Myocyte (in vitro differentiated cells): ENCODE measurements at regions not wholly inside any gene's neighbourhood (a gene's known extent, or its start where the extent isn't known, plus 50 kb on each side); places are given as distances from the start of the nearest gene placed in this dataset.
A peak's percentile ranks its signal among the peaks of the same experiment; 100 is the strongest.
"Not testable (repeated sequence)": the region's sequence is repeated elsewhere in the genome, so short reads cannot be mapped to it uniquely, and the experiment has no call there.

ENCODE experiments used
- DNase-seq: peaks from one replicate; pipeline ENCODE4 v3.0.0-alpha.2; 2012; ENCODE audit warnings: low read depth

DNA sequence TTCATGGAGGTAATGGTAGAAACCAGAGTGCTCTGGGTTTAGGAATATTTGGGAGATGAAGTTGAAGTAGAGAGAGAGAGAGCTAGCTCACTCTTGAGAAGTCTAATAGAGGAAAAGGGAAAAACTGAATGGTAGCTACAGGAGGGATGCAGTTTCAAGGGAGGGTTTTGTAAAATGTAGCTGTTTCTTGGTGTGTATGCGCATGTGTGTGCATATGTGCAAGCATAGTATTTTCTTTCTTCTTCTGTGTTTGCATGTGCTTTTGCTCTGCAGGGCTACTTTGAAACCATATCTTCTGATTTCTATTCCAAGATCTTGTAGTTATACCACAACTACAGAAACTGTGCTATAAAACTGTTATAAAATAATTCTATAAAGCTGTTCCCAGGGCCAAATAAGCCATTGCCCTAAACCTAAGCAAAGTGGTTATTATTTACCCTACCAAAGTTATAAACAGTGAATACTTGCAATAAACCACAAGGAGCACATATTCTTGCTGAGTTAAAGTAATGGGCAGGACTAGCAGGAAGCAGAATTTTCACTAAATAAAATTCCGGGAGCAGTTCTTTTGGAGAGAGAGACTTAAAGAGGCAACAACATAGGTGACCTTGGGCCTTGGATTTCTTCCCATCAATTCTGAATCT lies 145.3 kb upstream of the ZNF521 start:
- DNase-seq: no peak

DNA sequence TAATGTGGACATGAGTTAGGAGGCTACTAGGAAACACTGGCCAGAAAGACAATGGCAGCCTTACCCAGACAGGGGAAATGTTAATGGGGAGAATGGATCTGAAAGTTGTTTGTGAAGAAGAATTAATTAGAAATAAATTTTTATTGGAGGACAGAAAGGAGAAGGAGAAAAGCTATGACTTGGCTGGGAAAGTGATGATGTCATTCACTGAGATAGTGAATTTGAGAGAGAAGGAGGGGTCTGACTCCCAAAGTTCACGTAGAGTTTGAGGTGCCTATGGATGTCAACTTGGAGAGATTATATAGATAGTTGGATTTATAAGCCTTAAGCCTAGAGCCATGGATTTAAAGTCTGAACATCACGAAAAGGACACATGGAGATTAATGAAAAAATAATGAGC lies 144.6 kb upstream of the ZNF521 start:
- no peak for DNase-seq

DNA sequence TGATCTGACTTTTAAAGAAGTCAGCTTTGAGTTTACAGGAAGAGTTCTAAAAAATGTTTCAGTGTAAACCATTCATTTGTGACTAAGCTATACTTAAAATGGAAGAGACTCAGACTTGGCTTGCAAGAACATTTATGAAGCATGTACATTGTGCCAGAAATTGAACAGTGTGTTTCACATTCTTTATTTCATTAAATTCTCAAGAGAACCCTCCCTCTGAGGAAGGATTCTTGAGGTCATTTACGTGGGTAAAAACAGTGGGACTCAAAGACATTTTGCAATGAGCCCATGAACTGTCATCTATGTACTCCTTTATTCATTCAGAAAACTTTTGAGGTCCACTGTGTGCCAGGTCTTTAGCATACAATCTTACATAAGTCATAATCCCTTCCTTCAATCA lies 143.6 kb upstream of the ZNF521 start:
- DNase-seq: no peak

DNA sequence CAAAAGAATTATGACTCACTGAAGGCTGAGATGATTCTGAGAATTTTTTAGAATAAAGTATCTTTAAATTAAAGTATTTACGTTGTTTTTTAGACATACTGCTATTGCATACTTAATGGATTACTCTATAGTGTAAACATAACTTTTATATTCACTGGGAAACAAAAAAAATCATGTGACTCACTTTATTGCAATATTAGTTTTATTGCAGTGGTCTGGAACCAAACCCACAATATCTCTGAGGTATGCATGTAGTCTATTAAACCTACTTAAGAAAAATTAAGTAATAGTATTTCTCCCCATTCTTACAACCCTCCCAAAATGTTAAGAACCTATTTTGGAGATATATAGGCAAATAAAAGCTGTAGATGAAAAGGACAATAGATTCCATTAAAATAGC lies 142.9 kb upstream of the ZNF521 start:
- no peak for DNase-seq

DNA sequence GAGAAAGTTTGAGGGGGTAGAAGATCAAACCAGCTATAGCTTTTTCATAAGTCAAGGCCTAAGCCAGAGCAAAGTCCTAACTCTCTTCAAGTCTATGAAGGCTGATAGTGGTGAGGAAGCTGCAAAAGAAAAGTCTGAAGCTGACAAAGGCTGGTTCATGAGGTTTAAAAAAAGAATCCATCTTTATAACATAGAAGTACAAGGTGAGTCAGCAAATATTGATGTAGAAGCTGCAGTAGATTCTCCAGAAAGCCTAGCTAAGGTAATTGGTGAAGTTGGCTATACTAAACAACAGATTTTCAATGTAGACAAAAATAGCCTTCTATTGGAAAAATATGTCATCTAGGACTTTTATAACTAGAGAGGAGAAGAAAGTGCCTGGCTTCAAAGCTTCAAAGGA lies 141.4 kb upstream of the ZNF521 start:
- DNase-seq: no peak

DNA sequence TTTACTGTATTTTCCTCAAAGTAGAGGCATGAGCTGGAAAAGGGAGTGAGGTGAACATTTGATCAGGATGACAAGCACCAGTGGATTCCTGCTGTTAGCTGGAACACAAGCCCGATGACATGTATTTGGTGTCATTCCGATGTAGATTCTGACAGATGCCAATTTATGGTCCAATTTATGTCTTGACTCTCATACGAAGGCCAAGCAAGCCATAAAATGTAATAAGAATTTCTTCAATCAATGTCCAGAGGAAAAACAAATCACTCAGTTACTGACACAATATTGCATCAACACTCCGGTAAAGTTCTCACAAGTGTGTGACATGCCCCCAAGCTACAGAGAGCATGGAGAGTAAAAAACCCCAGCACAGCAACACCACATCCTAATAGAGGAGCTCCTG lies 138.3 kb upstream of the ZNF521 start:
- no peak for DNase-seq

DNA sequence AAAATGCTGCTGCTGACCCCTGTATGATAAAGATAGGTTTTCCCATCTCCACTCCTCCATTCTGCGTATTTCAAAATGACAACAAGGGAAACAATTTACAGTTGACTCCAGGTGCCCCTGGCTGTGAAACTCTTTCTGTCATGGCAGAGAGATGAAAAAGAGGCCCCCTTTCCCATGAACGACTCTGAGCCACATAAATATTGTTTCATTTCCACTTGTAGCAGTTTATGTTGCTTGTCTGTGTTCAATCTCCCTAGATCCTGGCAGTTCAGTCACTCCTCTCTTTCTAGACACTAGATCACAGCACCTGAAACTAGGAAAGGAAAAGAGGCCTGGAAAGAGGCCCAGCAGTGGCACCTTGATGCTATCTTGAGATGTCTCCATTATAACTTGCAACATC lies 121.0 kb upstream of the ZNF521 start:
- no peak for DNase-seq

DNA sequence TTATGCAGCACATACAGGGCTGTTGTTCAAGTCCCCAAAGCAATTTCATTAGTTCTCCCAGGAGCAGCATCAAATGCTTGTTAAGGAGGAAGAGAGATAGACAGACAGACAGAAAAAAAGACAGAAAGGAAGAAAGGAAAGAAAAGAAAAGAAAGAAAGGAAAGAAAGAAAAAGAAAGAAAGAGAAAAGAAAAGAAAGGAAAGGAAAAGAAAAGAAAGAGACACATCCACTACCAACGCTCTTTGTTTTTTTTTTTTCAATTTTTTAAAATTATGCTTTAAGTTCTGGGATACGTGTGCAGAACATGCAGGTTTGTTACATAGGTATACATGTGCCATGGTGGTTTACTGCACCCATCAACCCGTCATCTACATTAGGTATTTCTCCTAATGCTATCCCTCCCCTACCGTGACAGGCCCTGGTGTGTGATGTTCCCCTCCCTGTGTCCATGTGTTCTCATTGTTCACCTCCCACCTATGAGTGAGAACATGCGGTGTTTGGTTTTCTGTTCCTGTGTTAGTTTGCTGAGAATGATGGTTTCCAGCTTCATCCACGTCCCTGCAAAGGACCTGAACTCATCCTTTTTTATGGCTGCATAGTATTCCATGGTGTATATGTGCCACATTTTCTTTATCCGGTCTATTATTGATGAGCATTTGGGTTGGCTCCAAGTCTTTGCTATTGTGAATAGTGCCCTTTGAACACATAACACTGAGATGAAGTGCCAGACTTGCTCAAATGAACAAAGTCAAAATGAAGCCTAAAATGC lies 119.0 kb upstream of the ZNF521 start:
- DNase-seq: not testable (repeated sequence)

DNA sequence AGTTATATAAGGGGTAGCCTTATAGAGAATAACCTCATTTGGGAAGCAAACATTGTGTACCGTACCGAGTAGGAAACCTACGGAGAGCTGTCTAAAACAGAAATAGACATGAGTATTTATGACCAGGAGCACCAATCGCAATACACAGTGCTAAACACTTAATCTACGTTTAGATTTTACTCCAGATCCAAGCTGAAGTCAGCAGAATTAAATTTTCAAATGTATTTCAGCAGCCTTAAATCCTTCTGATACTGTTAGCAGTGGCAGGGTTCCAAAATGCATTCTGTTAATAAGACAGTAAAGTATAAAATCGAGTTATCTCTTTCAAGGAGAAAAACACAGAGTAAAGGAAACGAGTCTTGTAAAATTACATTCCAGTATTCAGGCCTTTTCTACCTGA lies 118.1 kb upstream of the ZNF521 start:
- no peak for DNase-seq

DNA sequence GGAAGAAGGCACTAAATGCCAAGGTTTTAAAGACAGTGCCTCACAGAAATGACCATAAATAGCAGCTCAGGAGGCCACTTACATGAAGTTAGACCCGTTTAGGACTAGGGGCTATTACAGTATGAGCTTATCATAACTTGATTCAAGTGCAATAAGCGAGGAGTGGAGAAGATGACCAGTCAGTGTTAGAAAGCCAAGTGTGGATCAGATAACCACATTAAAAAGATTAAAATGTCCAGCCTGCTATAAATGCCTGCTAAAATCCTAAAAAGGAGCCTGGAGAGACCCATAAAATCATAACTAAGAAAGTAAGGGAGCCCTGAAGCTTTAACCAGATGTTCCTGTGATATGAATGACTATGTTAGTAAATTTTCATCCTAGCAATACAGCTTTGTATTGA lies 117.5 kb upstream of the ZNF521 start:
- no peak for DNase-seq

DNA sequence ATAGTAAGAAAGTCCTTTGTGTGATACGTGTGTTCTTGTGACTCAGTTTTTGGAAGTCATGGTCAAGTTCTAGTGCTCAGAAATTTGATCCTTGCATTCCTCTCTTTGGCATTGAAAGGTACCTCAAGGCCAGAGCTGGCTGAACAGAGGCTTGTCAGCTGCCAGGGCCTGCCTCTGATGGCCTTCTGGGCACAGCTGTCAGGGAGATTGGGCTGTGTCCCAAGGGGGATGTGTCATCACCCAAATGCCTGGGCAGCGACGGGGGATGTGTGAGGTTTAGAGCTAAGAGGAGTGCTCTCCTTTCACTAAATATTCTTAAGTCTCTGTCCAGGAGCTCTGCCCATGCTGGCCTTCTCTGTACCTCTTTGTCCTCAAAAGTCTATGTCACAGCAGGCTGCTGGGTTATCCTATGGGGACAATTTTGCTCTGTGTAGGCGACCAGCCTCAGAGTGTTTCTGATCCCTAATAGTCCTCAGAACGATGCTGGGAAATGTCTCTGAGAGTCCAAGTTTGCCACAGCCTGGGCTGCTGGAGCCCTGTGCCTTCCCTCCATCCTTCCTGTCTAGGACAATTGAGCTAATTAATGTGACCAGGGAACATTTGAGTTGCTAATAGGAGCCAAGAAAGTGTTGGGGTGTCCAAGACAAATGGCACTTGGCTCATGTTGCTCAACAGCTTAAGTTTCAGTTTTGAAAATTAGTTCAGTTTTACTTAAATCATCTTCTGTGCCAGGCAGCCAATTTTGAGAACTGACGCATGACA lies 115.4 kb upstream of the ZNF521 start:
- peak; percentile 99 for DNase-seq

DNA sequence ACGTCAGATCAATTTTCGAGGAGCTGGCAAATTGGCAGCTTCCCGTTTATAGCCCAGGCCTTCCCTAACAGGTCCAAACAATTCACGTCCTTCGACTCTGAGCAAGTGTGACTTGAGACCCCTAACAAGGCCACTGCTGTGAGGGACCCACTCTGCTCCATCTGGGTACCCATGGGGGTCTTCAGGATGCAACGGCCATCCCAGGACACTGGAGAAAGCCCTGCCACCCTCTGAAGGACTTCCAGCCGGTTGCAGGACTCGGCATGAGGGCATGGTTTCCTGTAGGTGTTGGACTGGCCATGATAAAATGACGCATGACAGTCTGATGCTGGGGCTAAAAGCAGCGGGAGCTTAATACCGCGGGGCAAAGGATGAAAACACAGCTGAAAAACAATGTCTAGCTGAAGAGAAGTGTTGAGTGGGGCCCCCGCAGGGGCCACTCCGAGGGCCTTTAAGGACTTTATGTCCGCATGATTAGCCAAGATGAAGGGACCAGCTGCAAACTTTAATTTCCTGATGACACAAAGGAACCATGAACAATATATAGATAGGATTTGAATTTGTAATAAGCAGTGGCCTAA lies 113.3 kb upstream of the ZNF521 start:
- DNase-seq: no peak

DNA sequence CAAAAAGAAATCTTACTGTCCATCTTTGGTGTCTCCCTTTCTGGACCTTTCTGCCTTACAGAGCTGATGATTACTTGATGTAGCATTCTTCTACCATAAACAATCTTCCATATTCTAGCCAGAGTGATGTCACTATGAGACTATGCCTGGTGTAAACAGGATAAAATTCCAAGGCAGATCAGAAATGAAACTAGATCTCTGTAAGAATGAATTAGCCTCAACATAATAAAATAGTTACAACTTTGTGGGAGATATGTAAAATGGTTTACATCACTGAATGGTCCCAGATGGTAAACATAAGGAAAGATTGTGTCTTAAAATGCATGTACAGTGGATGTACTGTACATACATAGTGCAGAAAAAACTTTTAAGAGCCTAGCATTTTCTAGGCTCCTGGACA lies 112.3 kb upstream of the ZNF521 start:
- DNase-seq: no peak

DNA sequence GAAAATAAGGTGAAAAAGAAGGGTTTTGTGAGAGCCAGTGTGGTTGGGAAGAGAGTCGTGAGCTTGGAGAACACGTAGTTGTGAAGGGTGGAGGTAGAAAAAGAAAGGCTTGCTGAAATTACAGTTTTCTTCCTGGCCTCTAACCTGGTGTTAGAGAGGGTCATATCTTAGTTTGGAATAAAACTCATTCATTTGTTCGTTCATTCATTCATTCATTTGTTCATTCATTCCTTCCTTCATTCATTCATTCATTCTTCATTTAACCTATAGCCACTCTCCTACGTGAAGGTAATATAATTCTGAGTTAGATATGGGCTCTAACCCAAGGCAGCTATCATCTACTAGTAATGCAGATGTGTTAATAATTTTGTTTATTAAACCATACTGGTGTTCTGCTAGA lies 111.8 kb upstream of the ZNF521 start:
- DNase-seq: no peak

DNA sequence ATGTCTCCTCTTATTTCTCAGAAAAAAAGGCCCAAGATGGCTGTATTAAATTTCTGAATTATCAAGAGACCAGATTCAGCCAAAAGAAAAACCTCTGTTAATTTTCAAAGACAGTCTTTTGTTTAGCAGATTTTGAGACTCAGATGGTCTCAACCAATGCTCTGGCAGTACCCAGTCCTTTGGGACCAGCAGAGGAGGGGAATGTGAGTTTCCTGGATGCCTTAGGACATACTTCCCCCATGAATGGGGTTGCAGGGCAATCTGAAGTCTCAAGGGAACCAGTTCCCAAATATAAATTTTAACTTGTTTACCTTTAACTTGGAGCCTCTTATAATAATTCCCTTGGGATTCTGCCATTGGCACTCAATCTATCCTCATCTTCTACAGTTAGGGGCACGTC lies 107.8 kb upstream of the ZNF521 start:
- no peak for DNase-seq

DNA sequence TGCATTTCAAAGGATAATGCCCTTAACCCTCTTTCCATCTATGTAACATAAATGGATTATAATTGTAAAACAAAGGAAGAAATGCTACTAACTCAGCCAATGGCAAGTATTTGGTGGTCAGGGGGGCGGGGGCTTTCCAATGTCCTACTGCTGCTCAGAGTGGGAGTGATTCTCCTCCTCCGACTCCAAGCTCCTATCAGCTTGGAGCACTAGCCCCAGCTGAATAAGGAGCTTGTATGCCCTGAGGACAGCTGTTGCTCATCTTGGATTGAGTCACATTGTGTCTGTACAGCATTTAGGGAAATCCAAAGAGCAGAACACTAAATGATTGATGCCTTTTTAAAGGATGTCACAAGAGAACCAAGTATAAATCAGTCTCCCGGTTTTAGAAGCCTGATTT lies 105.6 kb upstream of the ZNF521 start:
- peak; percentile 77 for DNase-seq

DNA sequence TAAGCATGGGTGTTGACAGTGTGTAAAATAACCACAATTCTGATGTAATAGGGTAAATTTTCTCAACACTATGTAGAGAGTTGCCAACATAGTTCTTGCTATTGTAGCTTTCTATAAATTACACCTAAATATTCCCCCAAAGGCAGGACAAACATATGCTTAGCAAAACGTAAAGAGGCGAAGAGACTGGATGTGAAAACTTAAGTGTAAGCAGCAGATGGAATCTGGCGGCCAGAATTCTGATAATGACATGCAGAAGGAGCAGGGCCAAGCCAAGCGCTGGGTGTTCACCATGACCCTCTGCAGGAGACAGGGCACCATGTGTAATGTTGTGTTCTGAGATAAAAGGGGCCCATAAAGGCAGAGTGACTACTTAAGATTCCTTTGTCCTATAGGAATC lies 105.2 kb upstream of the ZNF521 start:
- no peak for DNase-seq

DNA sequence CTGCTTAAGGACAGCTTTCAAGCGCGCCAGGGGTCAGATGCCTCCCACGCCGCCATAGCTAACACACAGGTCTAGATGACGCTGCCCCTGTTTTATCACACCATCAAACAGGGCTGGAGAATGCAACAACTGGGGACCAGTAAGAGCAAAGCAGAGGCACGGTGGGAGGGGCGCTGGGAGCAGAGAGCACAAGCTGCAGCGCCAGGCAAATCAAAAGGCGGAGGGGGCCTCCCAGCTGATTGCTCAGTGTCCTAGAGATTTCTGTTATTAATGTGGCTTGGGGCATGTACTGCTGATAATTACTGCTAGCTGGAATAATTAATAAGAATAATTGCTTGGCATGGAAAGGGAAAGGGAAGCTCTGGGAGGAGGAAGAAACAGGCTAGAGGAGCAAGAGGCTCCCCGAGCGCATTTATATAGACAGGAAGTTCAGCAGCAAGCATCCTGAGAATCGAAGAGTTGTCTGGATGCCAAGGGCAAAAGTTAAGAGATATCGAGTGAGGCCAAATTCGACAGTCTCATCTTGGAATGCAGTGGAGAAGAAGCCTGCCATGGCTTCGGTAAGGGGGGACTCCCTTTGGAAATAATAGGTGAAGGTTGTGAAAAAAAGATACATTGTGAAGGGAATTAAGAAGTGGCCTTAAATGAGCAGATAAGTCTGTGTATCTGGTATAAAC lies 104.5 kb upstream of the ZNF521 start:
- DNase-seq: no peak

DNA sequence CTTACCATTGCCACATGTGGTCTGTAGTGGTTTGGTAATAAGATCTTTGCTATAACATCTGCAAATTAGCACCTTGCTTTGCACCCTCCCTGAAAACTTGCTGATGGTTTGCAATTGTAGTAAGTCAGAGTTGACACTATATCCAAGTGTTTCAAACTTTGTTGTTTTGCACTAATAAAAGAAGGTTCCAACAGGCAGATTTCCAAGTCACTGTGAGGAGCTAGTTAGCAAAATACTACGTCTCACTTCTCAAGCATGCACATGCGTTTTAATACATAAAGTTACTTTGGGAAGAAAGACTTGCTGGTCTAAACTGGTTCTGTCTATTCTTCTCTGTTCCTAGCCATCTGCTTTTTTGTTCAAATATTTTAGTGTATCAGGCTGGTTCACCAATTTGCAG lies 103.7 kb upstream of the ZNF521 start:
- DNase-seq: no peak

DNA sequence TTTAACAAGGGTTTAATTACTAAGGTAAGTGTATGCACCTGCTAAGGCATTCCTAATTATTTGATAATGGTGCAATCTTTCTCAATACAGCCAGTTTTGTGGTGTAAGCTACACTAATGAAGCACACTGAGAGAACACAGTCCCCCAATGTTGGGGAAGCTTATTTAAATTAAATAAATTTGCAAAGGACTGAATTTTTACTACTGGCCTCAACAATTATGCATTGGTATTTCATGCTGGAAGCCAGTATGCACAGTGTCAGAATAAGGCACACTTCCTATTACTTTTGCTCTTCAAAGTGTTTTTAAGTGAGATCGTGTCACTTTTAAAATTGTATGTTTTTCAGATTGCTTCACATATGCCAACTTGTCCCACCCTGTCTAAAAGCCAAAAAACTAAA lies 103.2 kb upstream of the ZNF521 start:
- DNase-seq: no peak

DNA sequence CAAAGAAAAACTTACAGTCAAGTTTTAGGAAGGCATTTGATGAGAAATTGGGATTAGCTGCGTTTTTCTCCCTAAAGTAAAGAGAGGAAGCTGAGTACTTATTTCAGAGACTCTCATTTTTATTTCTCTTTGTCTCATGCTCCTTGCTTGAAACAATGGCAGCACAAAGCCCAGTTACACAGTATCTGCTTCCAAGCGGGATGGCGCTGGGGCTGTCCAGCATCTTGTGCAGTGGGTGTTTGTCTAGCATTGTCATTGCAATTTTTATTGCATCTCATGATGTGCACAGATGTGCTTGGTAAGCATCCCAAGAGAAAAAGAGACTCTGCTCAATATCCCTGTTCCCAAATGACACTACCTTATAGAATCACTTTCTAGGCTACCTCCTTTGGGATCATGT lies 102.8 kb upstream of the ZNF521 start:
- no peak for DNase-seq

DNA sequence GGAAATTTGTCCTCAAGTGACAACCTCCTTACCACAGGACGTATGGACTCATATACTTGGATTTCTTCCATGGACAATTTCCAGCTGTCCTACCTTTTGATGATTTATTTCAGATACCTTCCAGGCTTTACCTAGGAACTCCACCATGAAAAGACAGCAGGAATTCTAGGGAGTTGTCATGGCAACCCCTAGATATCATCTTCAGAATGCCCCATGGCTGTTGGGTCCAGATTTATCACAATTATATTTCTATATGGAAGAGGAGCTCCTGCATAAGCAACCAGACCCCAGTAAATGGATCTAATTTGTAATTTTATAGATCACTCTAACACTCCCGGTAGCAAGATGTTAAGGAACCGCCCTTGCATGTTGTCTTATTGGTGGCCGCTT lies 102.3 kb upstream of the ZNF521 start:
- no peak for DNase-seq
